ENCODE measurements at regions not wholly inside any gene's neighbourhood (a gene's known extent, or its start where the extent isn't known, plus 50 kb on each side); places are given as distances from the start of the nearest gene placed in this dataset.

GRCh38 chr11:8826901-8827560, 84.0 kb upstream of the AKIP1 start:
- no peak for DNase-seq

- no peak for DNase-seq
These were observed 82.9 kb upstream of the AKIP1 start for GRCh38 chr11:8828046-8828445.

GRCh38 chr11:8828580-8829361, 82.2 kb upstream of the AKIP1 start:
- no peak for DNase-seq

- DNase-seq, result no peak
These were observed 81.4 kb upstream of the AKIP1 start for GRCh38 chr11:8829556-8829955.

GRCh38 chr11:8830641-8831040, 80.3 kb upstream of the AKIP1 start:
- no peak for DNase-seq

- DNase-seq, result no peak
These were observed 79.1 kb upstream of the AKIP1 start for GRCh38 chr11:8831861-8832260.

GRCh38 chr11:8832571-8833260, 78.3 kb upstream of the AKIP1 start:
- no peak for DNase-seq

- DNase-seq, result no peak
These were observed 77.2 kb upstream of the AKIP1 start for GRCh38 chr11:8833568-8834315.

- DNase-seq, result no peak
These were observed 76.6 kb upstream of the AKIP1 start for GRCh38 chr11:8834379-8834778.

- DNase-seq, result no peak
These were observed 72.7 kb upstream of the AKIP1 start for GRCh38 chr11:8838248-8838647.

- DNase-seq, result no peak
These were observed 71.6 kb upstream of the AKIP1 start for GRCh38 chr11:8839306-8839956.

GRCh38 chr11:8839957-8840945, 70.7 kb upstream of the AKIP1 start:
- no peak for DNase-seq

- DNase-seq, result no peak
These were observed 69.1 kb upstream of the AKIP1 start for GRCh38 chr11:8841899-8842298.

- DNase-seq, result no peak
These were observed 52.2 kb upstream of the AKIP1 start for GRCh38 chr11:8858808-8859207.

All from NCI-H1105 treated with DMSO at 0.1 percent for 48 hours (cell line).